Calu3 (cell line): ENCODE measurements at regions not wholly inside any gene's neighbourhood (a gene's known extent, or its start where the extent isn't known, plus 50 kb on each side); places are given as distances from the start of the nearest gene placed in this dataset.
"Not testable (repeated sequence)": the region's sequence is repeated elsewhere in the genome, so short reads cannot be mapped to it uniquely, and the experiment has no call there.

Source experiments
- BruUV-seq: library from RNA; stranded (reverse); fragments of 400-500 nt; replicated peaks from 2 replicates; lab custom pipeline; 2021; lab: Mats Ljungman, UMichigan
- CTCF ChIA-PET: fragments of 300-600 bp; sonication (Branson Sonifier 250); formaldehyde crosslinking; loops from one replicate; lab custom pipeline; 2022; ENCODE audit warnings: antibody characterized with exemption; lab: Charles Lee
- DNase-seq: peaks from one replicate; pipeline ENCODE4 v3.0.0; 2022
- H3K27ac Mint-ChIP-seq: one replicate; pipeline ENCODE4 v1.8.0; 2022; ENCODE audit warnings: mixed read lengths; ENCODE audit not compliant: unreplicated experiment
- H3K27me3 Mint-ChIP-seq: one replicate; pipeline ENCODE4 v1.8.0; 2022; ENCODE audit warnings: mixed read lengths; ENCODE audit not compliant: unreplicated experiment
- H3K36me3 Mint-ChIP-seq: one replicate; pipeline ENCODE4 v1.8.0; 2022; ENCODE audit warnings: mild to moderate bottlenecking, moderate library complexity, mixed read lengths; ENCODE audit not compliant: insufficient read depth, unreplicated experiment
- H3K4me1 Mint-ChIP-seq: one replicate; pipeline ENCODE4 v1.8.0; 2022; ENCODE audit warnings: mild to moderate bottlenecking, low read depth, mixed read lengths; ENCODE audit not compliant: unreplicated experiment
- H3K4me3 Mint-ChIP-seq: one replicate; pipeline ENCODE4 v1.8.0; 2022; ENCODE audit warnings: mild to moderate bottlenecking, low read depth, moderate library complexity, mixed read lengths; ENCODE audit not compliant: unreplicated experiment
- H3K9me3 Mint-ChIP-seq: one replicate; pipeline ENCODE4 v1.8.0; 2022; ENCODE audit warnings: low read depth, mixed read lengths; ENCODE audit not compliant: unreplicated experiment
- intact Hi-C: fragments of 100-400 bp; cut with micrococcal nuclease; formaldehyde crosslinking; loops from one replicate; pipeline ENCODE4 v1.10.0; 2022; ENCODE audit not compliant: unreplicated experiment
- TF ChIP-seq, protein P1 (sequence below): fragments of 200-600 bp; IDR thresholded peaks from one replicate; pipeline ENCODE4 v1.8.0; 2022; ENCODE audit warnings: antibody characterized with exemption; ENCODE audit not compliant: unreplicated experiment

DNA sequence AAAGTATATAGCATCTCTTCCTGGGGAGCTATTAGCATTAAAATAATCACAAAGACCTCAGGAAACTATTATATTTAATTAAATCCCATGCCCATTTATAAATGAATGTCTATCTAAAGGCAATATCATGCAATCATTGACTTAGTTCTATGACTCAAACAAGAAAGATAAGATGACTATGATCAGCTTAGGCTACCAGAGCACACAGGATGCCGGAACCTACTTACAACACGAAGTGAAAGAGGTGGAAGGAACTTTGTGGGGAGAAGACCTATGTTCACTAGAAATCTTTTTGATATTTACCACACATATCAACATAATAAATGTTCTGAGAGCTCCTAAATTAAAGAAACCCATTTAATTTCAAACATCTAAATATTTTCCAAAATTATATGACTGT lies 344.2 kb upstream of the CYLC2 start:
- intact Hi-C loops, result no loop called here
- no TSS peak for BruUV-seq
- TF ChIP-seq, protein P1, sequence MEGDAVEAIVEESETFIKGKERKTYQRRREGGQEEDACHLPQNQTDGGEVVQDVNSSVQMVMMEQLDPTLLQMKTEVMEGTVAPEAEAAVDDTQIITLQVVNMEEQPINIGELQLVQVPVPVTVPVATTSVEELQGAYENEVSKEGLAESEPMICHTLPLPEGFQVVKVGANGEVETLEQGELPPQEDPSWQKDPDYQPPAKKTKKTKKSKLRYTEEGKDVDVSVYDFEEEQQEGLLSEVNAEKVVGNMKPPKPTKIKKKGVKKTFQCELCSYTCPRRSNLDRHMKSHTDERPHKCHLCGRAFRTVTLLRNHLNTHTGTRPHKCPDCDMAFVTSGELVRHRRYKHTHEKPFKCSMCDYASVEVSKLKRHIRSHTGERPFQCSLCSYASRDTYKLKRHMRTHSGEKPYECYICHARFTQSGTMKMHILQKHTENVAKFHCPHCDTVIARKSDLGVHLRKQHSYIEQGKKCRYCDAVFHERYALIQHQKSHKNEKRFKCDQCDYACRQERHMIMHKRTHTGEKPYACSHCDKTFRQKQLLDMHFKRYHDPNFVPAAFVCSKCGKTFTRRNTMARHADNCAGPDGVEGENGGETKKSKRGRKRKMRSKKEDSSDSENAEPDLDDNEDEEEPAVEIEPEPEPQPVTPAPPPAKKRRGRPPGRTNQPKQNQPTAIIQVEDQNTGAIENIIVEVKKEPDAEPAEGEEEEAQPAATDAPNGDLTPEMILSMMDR, result no peak
- no peaks in the 10 kb centered on the region for H3K9me3 Mint-ChIP-seq
- H3K4me1 Mint-ChIP-seq, result no peaks in the 10 kb centered on the region
- CTCF ChIA-PET, result no interaction called here
- no peaks in the 10 kb centered on the region for H3K27me3 Mint-ChIP-seq
- H3K36me3 Mint-ChIP-seq, result no peaks in the 10 kb centered on the region
- no peak overlapping the region for H3K4me3 Mint-ChIP-seq
- no peak for DNase-seq
- H3K27ac Mint-ChIP-seq, result no peak overlapping the region

DNA sequence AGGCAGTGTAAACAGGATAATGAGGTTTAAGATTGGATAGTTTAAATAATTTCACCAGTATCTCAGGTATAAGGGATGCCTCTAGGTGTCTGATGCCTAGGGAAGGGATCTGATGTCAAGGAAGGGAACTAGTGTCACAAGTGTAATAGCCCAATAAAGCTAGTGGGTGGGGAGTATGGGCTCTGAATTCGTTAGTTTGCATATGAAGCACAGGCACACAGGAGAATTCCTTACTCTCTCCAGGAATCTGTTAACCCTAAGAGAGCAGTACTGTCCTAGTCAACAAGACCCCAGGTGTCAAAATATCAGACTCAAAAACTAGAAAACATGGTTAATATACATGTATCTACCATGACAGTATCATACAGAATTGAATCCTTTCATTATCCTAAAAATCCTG lies 352.5 kb upstream of the CYLC2 start:
- Mint-ChIP-seq H3K27ac (no peak overlapping the region), H3K9me3 (peaks cover 3% of the 10 kb centered on the region), H3K27me3 (no peaks in the 10 kb centered on the region), H3K4me3 (no peak overlapping the region), H3K4me1 (no peaks in the 10 kb centered on the region), H3K36me3 (no peaks in the 10 kb centered on the region)
- intact Hi-C loops, result no loop called here
- DNase-seq, result no peak
- no TSS peak for BruUV-seq
- CTCF ChIA-PET, result no interaction called here
- TF ChIP-seq, protein P1, result no peak

DNA sequence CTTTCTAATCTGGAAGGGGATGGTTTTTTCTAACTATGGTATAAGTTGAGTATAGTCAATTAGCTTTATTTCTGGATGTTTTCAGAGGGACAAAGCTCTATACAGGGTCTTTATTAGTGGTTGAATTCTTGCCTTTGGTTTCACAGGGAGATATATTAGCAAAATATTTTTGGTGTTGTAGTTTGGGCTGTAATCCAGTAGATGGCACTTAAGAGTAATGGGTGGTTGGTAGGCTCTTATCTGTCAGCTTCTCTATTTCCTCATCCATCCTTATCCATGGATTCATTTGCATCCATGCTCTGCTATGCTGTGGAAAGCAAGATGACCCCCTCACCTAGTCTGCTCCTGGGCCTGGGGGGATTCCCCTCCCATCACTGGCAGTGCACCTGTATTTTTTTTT lies 363.6 kb upstream of the CYLC2 start:
- Mint-ChIP-seq H3K4me1 (no peaks in the 10 kb centered on the region), H3K36me3 (no peaks in the 10 kb centered on the region), H3K4me3 (no peak overlapping the region), H3K27me3 (no peaks in the 10 kb centered on the region), H3K27ac (no peak overlapping the region), H3K9me3 (peaks cover 4% of the 10 kb centered on the region)
- CTCF ChIA-PET, result no interaction called here
- DNase-seq, result no peak
- TF ChIP-seq, protein P1, result no peak
- no TSS peak for BruUV-seq
- intact Hi-C loops, result no loop called here

DNA sequence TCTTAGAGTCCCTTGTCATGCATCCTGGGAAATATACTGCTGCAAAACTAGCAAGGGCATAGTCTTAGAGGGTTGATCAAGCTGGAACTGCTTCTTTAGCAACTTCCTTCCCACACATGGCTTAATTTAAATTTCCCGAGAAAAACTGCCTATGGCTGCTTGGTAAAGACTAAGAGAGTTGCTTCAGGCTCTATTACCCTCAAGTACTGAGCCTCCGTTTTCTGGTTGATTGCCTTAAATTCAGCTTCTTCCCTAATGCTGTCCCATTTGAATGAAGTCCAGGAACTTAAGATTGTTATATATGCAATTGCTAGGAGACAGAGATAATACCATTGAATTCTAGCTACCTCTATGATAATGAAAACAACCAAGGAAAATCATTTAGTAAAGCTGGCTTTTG lies 385.7 kb upstream of the CYLC2 start:
- Mint-ChIP-seq H3K9me3 (peaks cover 2% of the 10 kb centered on the region), H3K27ac (no peak overlapping the region), H3K4me3 (no peak overlapping the region), H3K36me3 (no peaks in the 10 kb centered on the region), H3K27me3 (no peaks in the 10 kb centered on the region), H3K4me1 (no peaks in the 10 kb centered on the region)
- intact Hi-C loops, result no loop called here
- TF ChIP-seq, protein P1, result no peak
- no peak for DNase-seq
- no TSS peak for BruUV-seq
- CTCF ChIA-PET, result no interaction called here

DNA sequence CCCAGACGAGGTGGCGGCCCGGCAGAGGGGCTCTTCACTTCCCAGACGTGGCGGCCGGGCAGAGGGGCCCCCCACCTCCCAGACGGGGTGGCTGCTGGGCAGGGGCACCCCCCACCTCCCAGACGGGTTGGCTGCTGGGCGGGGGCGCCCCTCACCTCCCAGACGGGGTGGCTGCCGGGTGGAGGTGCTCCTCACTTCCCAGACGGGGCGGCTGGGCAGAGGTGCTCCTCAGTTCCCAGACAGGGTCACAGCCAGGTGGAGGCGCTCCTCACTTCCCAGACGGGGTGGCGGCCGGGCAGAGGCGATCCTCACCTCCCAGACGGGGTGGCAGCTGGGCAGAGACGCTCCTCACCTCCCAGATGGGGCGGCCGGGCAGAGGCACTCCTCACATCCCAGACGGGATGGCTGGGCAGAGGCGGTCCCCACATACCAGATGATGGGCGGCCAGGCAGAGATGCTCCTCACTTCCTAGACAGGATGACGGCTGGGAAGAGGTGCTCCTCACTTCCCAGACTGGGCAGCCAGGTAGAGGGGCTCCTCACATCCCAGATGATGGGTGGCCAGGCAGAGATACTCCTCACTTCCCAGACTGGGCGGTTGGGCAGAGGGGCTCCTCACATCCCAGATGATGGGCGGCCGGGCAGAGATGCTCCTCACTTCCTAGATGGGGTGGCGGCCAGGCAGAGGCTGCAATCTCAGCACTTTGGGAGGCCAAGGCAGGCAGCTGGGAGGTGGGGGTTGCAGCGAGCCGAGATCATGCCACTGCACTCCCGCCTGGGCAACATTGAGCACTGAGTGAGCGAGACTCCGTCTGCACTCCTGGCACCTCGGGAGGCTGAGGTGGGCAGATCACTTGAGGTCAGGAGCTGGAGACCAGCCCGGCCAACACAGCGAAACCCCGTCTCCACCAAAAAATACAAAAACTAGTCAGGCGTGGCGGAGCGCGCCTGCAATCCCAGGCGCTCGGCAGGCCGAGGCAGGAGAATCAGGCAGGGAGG lies 391.6 kb upstream of the CYLC2 start:
- H3K36me3 Mint-ChIP-seq, H3K27me3 Mint-ChIP-seq, DNase-seq, H3K27ac Mint-ChIP-seq, intact Hi-C loops, BruUV-seq, H3K4me3 Mint-ChIP-seq, H3K9me3 Mint-ChIP-seq, H3K4me1 Mint-ChIP-seq, CTCF ChIA-PET: not testable (repeated sequence)
